Activated naive CD4-positive, alpha-beta T cell treated with Interleukin-2 at 50 U/mL for 16 hours (primary cell): ENCODE measurements at regions not wholly inside any gene's neighbourhood (a gene's known extent, or its start where the extent isn't known, plus 50 kb on each side); places are given as distances from the start of the nearest gene placed in this dataset.

ENCODE experiments used
- DNase-seq: peaks from one replicate; pipeline ENCODE4 v3.0.0-alpha.2; 2020

DNA sequence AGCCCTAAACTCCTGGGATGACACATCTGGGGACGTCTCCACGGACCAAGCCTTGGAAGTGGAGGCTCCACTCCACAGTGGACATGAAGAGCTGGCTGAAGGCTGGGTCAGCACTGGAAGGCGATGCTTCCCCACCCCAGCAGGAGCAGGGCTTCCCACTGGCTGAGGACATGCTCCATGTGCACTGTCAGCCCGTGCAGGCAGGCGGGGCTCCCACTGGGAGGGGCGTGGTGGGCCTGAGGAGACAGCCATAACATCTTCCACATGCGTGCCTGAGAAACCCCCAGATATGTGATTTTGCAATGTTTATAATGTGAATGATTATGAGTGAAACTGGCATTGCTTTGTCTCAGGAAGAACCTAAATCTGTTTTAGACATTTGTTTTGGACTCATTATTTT is 231.3 kb downstream of the KLF13 start:
- DNase-seq: no peak

DNA sequence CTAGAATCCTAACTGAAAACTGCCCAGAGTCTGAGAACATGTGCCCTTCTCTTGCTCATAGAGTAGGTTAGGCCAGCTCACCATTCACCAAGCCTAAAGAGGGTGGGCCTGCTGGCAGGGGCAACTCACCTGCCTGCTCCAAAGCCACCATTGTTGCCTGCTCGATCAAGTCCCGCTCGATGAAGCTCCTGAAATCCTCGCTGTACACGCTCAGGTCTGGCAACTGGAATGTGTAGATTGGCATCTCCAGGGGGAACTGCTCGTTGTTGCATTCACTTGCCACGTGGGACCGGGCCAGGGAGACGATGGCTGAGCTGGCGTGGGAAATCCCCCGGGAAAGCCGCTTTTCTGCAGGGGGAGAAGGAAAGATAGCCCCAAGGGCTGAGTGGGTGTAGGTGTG is 232.2 kb downstream of the KLF13 start:
- DNase-seq: no peak

DNA sequence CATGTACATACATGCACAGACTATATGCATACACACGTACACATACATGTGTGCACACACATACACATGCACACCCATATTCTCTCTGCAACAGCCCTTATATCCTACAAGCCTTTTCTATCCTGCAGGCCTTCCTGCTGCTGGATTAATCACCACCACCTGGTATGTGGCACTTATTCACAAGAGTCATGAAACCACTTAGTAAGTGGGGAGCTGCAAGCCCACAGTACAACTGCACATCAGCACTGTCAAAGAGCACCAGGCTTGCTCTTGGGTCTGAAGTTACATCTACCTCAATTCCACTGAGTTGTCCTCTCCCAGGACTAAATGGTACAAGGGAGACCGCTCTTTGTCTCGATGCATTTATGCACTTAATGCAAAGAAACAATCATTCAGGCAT is 233.2 kb downstream of the KLF13 start:
- no peak for DNase-seq

DNA sequence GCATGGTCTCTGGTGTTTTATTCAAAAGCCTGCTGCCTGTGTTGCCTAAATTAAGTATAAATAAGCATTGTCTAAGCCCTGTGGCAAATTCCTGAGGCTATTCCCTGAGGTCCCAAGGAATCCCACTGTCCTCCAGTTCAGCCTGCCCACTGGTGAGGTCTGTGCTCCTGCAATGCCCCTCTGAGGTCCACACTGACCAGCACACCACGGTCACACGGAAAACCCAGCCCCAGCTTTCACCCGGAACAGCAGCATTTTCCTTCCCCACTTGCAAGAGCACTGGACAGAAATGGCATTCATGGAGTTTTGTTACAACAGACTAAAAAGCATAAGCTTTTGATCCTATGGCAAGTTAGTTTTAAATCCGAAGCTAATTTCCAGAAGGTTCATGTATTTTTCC is 234.0 kb downstream of the KLF13 start:
- DNase-seq: no peak

DNA sequence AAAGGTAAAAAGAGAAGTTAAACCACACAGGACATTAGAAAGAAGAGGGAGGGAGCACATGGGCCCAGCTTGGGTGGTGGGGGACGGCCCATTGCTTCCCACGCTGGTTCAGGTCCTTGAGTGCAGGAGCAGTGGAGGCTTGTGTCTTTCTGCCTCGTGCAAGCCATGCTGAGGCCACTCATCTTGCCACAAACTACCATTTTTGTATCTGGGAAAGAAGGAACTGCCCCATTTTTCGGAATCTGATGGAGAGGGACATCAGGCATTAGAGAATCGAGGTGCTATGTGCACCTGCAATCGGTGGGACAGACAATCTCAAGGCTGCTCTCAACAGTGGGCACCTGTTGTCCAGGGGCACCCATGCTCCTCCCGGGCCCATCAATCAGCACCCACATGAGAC is 234.5 kb downstream of the KLF13 start:
- DNase-seq: no peak

DNA sequence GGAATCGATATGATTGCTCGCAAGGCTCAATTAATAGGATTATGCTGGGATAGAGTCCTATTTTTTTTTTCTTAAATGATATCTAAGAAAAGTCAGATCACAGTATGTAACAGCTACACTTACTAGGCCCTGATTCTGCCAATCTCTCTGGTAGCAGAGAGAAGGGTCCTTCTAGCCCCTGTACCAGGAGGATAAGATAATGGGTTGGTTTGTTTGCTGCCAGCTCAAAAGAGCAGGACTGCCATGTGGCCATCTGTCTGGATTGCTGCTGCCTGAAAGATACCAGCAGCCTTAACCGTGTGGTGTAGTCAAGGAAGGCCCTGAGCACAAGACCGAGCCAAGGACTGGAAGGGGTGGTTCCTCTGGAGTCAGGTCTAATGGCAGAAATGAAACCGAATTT is 236.4 kb downstream of the KLF13 start:
- no peak for DNase-seq

DNA sequence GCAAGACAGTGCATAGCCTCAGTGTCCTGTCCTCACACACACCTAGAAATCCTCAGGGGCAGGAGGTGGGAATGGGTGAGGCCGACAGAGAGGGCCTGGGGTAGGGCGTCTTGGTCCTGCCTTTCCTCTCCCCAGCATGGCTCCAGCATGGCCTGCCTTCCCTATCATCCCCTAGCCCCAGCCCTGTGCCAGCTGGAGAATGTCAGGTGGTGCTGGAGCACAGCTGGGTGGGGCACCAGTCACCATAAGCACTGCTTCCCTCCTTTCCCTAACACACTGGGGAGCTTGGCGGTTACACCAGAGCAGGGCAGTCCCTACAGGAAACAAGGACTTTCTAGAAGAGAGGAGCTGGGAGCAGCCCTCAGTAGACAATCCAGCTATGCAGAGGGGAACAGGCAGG is 236.8 kb downstream of the KLF13 start:
- no peak for DNase-seq

DNA sequence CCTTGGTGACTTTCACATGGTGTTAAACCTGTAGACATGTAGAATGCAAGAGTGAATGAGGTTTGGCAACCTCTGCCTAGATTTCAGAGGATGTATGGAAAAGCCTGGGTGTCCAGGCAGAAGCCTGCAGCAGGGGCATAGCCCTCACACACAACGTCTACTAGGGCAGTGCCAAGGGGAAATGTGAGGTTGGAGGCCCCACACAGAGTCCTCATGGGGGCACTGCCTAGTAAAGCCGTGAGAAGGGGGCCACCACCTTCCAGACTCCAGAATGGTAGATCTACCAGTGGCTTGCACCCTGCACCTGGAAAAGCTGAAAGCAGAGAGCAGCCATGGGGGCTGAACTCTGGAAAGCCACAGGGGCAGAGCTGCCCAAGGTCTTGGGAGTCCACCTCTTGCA is 241.2 kb downstream of the KLF13 start:
- no peak for DNase-seq

DNA sequence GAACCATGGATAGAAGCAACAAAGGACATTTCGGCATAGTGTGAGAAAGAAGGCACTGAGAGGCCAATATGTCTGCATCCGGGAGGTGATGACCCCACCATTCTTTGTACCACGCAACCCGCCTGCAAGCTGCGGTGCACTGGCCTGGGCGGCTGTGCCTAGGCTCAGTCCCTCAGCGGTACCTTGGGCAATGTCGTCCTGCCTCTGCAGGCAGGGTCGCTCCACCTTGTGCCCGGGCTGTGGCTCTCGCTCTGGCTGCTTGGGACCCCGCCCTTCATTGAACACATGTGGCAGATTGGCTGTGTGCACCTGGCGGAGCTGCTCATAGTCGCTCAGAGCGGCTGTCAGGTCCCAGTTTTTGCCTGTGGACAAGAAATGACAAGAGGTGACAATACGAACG is 243.2 kb downstream of the KLF13 start:
- no peak for DNase-seq

DNA sequence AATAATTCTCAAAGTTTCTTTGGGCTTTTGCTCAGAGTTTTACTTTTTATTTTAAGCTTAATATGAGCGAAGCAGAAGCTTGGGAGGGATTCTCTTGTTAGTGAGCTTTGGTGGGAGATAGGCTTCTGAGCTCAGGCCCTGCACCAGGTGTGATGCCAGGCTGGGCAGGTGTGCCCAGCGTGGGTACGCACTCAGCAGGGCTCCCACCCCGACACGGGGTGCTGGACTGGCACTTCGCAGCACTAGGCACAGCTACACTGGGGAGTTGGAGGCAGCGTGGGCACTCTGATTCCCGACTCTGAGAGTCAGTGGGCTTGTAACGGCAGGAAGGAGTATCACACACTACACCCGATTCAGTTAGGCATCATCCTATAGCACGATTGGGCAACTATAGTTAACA is 244.0 kb downstream of the KLF13 start:
- DNase-seq: no peak

DNA sequence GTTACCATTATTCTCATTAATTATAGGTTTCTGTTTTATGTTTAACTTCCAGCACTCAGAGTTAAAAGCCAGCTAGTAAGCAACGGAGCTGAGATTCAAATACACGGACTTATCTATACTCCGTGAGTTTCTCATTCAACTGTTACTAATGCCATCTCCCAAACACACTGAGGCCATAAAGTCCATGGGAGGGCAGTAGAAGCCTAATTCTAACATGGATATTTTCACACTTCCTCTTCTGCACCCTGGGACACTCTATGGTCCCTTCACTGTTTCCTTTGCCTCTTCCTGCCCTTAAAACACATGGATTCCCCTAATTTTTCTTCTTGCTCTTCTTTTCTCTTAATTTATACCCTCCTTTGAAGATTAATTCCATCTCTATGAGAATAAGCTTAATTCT is 245.0 kb downstream of the KLF13 start:
- DNase-seq: no peak

DNA sequence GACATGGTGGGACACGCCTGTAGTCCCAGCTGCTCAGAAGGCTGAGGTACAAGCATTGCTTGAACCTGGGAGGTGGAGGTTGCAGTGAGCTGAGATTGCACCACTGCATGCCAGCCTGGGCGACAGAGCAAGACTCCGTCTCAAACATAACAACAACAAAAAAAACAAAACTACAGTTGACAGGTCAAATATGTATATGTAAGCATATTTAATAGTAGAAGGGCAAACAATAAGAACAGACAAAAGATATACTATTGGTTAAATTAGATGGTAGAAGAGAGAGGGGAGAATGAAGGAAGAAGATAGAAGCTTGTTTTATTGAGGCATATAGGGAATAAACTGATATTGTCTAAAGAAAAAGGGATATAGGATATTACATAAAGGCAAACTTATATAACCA is 247.1 kb downstream of the KLF13 start:
- no peak for DNase-seq

DNA sequence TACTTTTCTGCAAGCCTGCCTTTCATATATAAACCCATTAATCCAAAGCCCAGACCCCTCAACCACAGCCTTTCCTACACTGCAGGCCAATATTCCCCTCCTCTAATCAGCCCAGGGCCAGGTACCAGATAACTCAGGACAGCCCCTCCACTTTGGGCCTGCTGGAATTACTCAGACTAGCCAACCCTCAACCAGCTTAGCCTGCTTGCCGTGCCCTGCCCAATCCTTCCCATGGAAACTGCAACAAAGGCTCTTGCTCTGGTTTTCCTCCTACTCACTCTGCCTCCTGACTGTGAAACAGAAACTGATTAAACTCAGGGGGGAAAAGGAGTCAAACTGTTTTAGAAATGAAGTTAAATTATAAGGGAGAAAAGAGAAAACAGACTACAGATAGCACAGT is 248.1 kb downstream of the KLF13 start:
- no peak for DNase-seq

DNA sequence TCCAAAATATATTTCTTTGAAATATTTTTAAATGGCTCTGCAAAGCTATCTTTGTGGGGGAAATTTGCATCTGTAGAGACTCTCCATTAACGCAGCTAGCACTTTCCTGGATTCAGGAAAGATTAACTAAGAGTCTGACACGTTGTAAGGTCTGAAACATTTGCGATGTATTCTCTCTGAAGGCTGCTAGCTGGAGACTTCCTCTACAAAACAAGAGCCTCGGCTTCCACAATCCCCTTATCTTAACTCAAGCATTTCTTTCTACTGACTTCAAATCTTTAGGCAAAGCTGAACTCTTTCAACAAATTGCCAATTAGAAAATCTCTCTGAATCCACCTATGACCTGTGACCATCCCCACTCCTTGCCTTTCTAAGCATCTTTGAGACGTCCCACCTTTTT is 250.5 kb downstream of the KLF13 start:
- DNase-seq: no peak

DNA sequence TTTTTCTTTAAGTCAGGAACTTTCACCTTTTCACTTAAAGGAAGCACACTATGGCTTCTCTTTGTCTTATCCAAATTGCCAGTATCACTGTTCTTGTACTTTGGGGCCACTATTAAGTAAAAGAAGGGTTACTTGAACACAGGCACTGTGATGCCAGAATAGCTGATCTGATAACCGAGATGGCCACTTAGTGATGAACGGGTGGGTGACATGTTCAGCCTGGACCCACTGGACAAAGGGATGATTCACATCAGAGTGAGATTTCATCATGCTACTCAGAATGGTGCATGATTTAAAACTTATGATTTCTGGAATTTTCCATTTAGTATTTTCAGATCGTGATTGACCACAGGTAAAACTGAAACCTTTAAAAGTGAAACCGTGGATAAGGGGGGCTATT is 252.6 kb downstream of the KLF13 start:
- no peak for DNase-seq

DNA sequence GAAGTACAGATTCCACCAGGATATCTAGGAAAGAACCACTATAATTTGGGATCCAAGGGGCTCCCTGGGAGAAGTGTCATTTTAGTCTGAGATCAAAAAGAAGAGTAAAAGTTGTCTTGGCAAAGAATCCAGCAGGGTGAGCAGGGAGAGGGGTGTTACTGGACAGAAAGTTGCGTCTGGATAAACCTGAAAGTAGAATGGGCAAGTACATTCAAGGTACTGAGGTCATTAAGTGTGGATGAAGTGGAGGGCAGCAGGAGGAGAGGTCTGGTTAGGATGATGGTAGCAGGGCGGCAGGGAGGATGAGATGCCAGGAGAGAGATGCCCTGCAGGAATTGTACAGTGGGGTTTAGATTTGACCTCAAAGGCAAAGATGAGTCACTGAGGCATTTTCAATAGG is 253.3 kb downstream of the KLF13 start:
- no peak for DNase-seq

DNA sequence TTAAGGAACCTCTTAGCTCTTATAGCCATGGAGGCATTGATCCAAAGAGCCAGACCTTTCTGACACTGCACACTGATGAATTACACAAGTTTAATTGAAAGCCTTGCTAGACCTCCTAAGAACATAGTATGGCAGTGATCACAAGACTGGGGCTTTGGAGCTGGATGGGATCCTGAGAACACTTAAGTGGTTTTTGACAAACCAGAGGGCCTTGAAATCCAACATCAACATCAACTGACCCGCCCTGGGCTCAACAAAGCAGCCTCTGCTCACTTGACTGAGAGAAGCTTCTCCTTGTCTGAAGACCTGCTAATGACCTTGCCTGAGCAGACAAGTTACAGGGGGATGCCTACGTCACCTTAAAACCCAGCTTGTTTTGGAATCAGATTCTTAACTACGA is 257.6 kb downstream of the KLF13 start:
- DNase-seq: no peak

DNA sequence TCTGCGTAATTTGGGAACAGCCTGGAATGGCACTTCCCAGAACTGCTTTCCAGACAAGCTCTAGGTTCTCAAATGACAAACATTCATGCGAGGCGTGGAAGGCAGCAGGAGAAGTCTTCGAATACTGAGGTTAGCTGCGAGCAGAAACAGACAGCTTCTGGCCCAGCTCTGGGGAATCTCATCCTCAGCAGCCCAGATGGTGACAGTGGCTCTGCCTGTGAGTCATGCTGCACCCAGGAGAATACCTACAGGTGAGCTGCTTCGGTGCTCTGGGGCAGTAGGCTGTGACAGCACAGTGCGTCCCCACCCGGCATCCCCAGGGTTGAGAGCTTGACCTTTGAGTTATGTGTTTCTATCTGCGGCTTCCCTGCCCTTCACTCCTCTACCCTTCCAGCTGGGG is 258.6 kb downstream of the KLF13 start:
- DNase-seq: no peak

DNA sequence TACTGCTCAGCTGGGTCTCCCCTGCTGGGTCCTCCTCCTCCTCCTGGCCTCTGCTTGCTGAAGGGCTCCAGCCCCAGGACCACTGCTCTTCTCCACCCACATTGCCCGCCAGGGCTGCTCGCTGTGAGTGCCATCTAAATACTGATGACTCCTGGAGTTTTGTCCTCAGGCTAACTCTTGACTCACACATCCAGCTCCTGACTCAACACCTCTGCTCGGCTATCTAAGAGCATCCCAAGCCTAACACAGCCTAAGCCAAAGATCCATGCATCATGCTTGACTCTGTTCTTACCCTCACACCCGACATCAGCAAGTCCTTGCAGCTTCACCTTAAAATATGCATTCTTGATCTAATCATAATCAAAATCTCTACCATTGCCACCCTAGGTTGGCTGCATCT is 260.2 kb downstream of the KLF13 start:
- DNase-seq: no peak

DNA sequence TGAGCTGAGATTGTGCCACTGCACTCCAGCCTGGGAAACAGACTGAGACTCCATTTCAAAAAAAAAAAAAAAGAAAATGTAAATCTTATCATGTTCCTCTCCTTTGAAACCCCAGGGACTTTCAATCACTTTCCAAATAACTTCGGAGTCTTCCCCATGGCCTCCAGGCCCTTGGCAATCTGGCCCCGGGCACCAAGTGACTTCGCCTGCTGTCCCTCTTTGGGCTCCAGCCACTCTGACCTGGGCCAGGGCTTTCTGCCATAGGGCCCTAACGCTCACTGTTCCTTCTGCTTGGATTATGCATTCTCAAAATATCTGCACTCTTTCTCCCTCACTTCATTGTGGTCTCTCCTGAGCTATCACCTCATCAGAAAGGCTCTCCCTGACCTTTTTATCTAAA is 260.9 kb downstream of the KLF13 start:
- no peak for DNase-seq

DNA sequence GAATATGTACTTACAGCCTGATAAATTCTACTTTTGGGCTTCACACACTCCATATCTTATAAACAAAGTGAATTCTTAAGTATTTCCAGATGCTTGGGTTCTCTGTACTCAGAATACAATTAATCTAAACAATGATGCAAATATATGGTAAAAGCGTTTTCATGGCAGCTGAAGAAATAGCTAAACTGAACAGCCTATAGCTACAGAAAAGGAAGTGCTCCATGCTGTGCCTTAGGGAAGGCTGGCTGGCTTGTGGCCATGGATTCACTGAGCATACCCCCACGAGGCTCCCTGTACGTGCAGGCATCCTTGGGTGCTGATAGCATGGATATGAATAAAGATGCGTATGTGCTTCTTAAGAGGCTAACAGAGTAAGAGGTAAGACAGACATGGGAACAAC is 264.0 kb downstream of the KLF13 start:
- DNase-seq: no peak

DNA sequence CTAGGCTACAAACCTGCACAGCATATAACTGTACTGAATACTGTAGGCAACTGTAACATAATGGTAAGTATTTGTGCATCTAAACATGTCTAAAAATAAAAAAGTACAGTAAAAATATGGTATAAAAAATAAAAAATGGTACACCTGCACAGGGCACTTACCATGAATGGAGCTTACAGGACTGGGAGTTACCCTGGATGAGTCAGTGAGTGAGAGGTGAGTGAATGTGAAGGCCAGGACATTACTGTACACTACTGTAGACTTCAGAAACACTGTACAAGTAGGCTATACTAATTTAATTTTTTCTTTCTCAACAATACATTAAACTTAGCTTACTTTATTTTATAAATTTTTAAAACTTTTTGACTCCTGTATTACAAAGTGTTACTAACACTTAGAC is 265.3 kb downstream of the KLF13 start:
- no peak for DNase-seq

DNA sequence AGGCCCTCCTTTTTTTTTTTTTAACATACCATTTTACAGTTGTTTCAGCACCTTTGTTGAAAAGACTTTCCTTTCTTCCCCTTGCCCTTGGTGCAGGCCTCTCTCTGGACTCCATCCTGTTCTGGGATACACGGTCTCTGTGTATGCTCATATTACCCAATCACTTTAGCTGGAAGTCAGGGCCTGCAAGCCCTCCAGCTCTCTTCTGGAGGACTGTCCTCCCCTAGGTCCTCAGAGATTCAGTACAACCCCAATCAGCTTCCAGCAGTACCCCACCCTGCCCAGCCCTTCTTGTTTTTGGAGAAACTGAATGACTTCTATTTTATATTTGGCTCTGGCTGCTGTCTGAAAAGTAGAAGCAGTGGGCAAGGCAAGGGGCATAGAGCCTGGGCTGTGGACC is 270.8 kb downstream of the KLF13 start:
- DNase-seq: no peak

DNA sequence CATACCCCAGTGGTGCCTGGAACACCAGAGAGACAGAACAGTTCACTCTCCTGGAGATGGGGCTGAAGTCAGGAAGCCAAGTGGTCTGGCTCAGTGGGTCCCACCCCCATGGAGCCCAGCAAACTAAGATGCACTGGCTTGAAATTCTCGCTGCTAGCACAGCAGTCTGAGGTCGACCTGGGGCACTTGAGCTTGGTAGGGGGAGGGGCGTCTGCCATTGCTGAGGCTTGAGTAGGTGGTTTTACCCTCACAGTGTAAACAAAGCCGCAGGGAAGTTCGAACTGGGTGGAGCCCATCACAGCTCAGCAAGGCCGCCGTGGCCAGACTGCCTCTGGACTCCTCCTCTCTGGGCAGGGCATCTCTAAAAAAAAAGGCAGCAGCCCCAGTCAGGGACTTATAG is 272.0 kb downstream of the KLF13 start:
- DNase-seq: no peak

DNA sequence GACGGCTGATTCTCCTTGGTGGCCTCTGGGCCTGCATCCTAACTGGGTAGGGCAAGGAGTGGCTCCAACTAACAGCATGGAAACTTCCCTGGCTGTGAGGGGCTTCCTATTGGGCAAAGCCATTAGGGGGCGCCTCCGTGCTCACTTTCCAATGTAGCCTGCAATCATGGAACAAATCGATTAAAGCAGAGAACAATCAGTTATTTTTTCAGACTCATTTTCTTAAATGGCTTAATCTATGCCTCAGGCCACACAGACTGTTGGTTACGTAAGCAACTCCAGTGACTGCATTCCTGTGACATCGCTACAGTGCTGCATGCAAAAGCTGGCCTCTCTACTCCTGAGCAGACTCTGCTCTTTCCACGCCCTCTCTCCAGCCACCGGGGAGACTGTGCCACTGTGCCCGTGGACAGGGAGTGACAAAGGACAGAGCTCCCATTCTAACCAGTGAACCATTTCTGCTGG is 278.9 kb downstream of the KLF13 start:
- no peak for DNase-seq

DNA sequence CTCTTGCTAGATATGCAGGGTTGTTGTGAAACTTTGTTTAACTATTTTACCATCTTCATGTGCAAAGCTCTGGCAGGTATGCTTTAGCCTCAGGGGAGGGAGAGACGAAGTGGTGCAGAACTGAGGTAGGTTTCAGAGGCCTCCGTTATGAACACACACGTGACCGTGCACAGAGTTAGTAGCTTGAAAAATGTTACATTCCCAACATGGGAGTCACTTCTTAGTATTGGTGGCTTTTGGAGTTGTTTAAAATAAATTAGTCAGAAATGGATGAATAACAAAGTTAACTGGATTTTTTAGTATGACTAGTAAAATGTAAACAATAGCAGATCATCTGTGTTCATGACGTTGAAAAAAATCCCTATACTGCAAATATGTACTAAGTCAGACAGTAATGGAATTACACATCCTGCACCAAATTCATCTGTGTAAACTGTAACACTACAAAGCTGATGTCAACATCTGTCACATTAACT is 279.6 kb downstream of the KLF13 start:
- no peak for DNase-seq
